Activated gamma-delta T cell treated with anti-CD3 and anti-CD28 coated beads, Interleukin-2, amount 50 U/mL, for 16 hours (primary cell): ENCODE measurements at regions not wholly inside any gene's neighbourhood (a gene's known extent, or its start where the extent isn't known, plus 50 kb on each side); places are given as distances from the start of the nearest gene placed in this dataset.

Experiments used
- DNase-seq: peaks from one replicate; pipeline ENCODE4 v3.0.0-alpha.2; 2020; ENCODE audit warnings: low read depth

GRCh38 chr6:1482381-1483166 lies 93.2 kb downstream of the FOXF2 start:
- DNase-seq, result no peak

DNA sequence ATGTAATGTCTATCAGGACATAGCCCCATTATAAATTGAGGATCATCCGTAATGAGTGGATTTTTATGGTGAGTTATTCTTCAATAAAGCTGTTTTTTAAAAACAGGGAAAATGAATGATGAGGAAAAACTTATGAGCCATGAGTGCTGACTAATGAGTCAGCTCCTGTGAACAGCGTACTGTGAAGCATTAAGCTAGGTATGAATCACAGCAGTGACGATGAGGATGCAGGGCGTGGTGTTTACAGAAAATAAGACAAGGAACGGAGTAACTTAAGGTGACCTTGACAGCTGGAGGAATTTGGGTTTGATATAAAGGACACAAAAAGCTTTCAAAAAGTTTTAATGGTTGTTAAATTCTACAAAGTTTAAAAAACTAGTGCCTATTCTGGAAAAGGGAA lies 96.3 kb downstream of the FOXF2 start:
- DNase-seq, result no peak

DNA sequence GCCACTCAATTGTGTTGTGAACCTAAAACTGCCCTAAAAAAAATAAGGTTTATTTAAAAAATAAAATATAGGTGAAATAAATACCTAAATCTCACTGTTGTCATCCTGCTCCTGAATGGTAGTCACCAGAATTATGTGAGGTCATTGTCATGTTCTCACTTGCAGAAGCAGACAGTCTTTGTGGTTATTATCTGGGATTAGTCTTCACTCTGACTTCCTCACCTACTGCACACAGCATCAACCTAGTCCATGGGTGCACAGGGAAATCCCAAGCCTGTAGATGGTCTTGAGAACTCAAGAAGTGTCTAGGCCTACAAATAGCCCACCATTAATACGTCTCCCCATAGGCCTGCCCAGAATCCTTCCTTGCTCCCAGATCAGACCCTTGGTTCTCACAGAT lies 97.0 kb downstream of the FOXF2 start:
- DNase-seq, result no peak

- no peak for DNase-seq
Observed at GRCh38 chr6:1487239-1487638, 97.9 kb downstream of the FOXF2 start.

- no peak for DNase-seq
Observed at GRCh38 chr6:1491025-1491424, 101.6 kb downstream of the FOXF2 start.

GRCh38 chr6:1491591-1492319 lies 102.4 kb downstream of the FOXF2 start:
- no peak for DNase-seq

DNA sequence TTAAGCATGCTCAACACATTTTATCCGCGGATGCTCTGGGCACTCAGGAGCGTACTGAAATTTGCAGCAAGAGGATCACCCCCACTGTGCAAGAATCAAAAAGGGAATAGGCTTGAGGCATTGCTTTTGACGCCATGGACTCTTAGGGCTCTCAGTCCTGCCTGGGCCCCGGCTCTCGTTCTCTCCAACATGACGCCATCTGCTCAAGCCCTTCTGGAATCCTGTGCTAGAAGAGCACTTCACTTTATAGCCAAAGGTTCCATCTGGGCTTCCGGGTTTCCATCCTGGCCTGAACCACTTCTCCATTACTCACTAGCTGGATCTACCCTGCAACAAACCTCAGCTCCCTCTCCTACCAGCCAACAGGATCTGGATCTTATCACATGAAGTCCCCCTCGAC lies 105.3 kb downstream of the FOXF2 start:
- DNase-seq, result no peak

GRCh38 chr6:1495344-1495743 lies 106.0 kb downstream of the FOXF2 start:
- DNase-seq, result no peak

DNA sequence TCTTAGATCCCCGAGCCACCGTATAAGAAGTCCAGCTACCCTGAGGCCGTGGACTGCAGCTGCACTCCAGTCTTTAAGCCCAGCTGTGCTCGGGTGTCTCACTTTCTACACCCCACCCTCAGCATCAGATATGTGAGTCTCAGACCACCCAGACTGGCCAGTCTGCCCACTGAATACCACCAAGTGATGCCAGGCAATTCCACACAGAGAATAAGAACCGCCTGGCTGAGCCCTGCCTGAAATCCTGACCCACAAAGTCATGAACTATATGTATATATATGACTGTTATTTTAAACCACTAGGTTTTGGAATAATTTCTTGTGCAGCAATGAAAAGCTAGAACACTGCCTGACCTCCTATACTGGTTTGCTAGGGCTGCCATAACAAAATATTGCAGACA lies 106.7 kb downstream of the FOXF2 start:
- no peak for DNase-seq

GRCh38 chr6:1496836-1497760 lies 107.7 kb downstream of the FOXF2 start:
- no peak for DNase-seq

DNA sequence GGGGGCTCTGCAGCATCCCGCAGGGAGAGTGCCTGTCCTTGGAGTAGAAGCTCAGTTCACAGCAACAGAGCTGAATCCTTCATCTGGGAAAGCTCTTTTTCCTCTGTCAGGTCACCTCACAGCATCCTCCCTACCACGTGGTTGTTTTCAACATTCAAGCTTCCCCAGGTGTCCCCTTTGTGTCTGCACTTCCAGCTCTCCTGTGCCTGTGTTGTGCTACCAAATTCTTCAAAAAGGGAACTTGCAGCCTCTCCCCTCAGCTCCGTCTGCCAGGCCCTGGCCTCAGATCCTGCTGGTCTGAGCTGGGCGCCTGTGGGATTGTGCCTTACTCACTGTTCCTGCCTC lies 108.4 kb downstream of the FOXF2 start:
- DNase-seq, result no peak

- DNase-seq, result no peak
Observed at GRCh38 chr6:1498491-1499113, 109.2 kb downstream of the FOXF2 start.

DNA sequence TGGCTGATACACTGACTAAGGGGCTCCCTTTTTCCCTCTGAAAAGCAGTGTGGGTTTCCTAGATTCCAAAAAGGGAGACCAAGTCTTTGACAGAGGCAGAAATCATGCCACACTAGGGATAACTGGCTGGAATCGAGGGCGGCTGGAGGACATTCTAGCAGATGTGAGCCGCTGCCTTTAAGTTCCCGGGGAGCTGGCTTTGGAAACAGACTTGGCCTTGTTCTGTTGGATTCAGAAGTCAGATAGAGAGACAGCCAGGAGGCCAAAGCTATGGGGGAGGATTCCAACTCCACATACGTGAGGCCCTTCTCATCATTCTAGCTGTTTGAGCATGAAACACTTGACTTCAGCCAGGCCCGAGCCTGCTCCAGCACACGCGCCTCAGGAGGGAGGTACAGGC lies 109.9 kb upstream of the FOXC1 start:
- no peak for DNase-seq

- no peak for DNase-seq
Observed at GRCh38 chr6:1500913-1501312, 108.8 kb upstream of the FOXC1 start.

- no peak for DNase-seq
Observed at GRCh38 chr6:1502041-1502440, 107.7 kb upstream of the FOXC1 start.

DNA sequence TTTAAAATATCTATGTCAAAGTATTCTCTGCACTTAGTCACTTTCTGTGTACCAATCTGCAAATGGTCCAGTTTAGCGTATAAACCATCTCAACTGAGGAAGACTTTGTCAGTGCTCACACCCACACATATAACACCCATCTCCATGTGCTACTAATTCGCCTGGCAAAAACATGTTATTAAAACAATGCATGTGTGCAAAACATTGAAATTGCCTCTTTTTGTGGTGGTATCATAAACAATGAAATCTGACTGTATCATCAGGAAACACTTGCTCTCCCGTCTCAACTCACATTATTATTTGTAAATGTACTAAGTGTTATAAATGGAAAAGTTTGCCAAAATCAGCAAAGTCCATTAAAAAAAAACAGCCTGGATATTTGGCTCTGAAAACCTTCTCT lies 105.9 kb upstream of the FOXC1 start:
- no peak for DNase-seq

GRCh38 chr6:1504465-1504864 lies 105.2 kb upstream of the FOXC1 start:
- no peak for DNase-seq

- DNase-seq, result no peak
Observed at GRCh38 chr6:1507251-1507650, 102.5 kb upstream of the FOXC1 start.

- DNase-seq, result no peak
Observed at GRCh38 chr6:1509241-1509640, 100.5 kb upstream of the FOXC1 start.

DNA sequence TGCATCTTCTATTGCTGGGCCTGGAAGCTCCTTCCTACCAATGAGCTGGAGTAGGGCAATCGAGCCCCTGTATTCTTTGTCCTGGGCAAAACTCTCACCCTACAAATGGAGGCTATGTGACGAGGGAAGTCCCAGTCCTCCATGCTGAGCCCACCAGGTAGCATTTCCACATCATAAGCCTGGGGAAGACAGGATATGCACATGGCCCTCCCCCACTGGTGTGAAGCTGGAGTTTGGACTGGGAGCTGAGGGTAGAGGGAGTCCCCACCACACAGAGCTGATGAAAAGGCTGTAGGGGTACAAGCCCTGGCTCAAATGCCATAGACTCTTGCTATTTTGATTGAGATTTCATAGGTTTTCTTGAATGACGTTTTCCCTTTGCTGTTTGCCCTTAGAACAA lies 99.5 kb upstream of the FOXC1 start:
- no peak for DNase-seq

DNA sequence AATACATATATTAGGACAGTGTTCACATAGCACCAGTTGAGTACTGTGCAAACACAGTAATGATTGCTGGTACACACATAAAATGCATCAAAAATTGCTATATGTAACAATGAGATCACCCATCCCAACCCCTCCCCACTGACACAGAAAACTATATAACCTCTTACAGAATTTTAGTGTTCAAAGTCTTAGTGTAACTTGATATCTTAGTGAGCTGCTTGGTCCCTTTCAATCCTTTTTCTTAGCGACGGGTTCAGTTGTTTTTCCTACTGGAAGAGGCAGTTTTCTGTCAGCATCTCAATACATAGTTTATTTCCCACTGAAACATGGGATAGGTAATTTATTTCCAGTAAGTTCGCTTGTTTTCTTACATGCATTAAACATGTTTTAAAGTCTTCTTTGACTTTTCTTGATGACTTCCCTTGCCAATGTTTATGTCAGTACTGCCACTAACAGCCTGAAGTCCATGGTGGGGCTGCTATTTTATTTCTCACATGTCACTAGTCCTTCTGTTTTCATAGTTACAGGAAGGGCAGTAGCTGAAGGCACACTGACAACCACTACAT lies 96.4 kb upstream of the FOXC1 start:
- DNase-seq, result no peak

GRCh38 chr6:1514078-1514477 lies 95.6 kb upstream of the FOXC1 start:
- DNase-seq, result no peak
